BE2C (cell line): ENCODE measurements at regions not wholly inside any gene's neighbourhood (a gene's known extent, or its start where the extent isn't known, plus 50 kb on each side); places are given as distances from the start of the nearest gene placed in this dataset.

Experiments
- DNase-seq: peaks from one replicate; pipeline ENCODE4 v3.0.0-alpha.2; 2020
- H3K27me3 ChIP-seq: fragments of 250-450 bp; sonication (Bioruptor Pico); 2 replicates; pipeline ENCODE4 v1.5.1; 2020; ENCODE audit warnings: mild to moderate bottlenecking
- H3K36me3 ChIP-seq: fragments of 250-450 bp; sonication (Bioruptor Pico); 2 replicates; pipeline ENCODE4 v1.5.1; 2020; ENCODE audit warnings: mild to moderate bottlenecking
- H3K4me1 ChIP-seq: fragments of 250-450 bp; sonication (Bioruptor Pico); 2 replicates; pipeline ENCODE4 v1.5.1; 2020
- H3K4me3 ChIP-seq: 2 replicates; pipeline ENCODE4 v1.5.1; 2011; ENCODE audit warnings: low read depth, low read length
- H3K9me3 ChIP-seq: fragments of 250-450 bp; sonication (Bioruptor Pico); 2 replicates; pipeline ENCODE4 v1.5.1; 2020
- CTCF ChIP-seq: IDR thresholded peaks from 2 replicates; pipeline ENCODE4 v1.5.1; 2012; ENCODE audit warnings: mild to moderate bottlenecking, low read depth, low read length

GRCh38 chr10:35722636-35723035, 80.5 kb upstream of the FZD8 start:
- no peaks in the 10 kb centered on the region for H3K36me3 ChIP-seq

GRCh38 chr10:35722226-35722625, 80.1 kb upstream of the FZD8 start:
- H3K27me3 ChIP-seq, result no peaks in the 10 kb centered on the region
- DNase-seq, result no peak
- no peak overlapping the region for H3K4me3 ChIP-seq
- no peaks in the 10 kb centered on the region for H3K36me3 ChIP-seq
- no peaks in the 10 kb centered on the region for H3K4me1 ChIP-seq
- H3K9me3 ChIP-seq, result no peaks in the 10 kb centered on the region
- no peak for TF ChIP-seq CTCF

More at GRCh38 chr10:35722636-35723035, 80.5 kb upstream of the FZD8 start:
- H3K4me1 ChIP-seq, result no peaks in the 10 kb centered on the region
- H3K4me3 ChIP-seq, result no peak overlapping the region
- no peak for TF ChIP-seq CTCF
- DNase-seq, result no peak
- H3K27me3 ChIP-seq, result no peaks in the 10 kb centered on the region
- H3K9me3 ChIP-seq, result no peaks in the 10 kb centered on the region

GRCh38 chr10:35720366-35720765, 78.3 kb upstream of the FZD8 start:
- Histone ChIP-seq H3K4me3 (no peak overlapping the region), H3K9me3 (no peaks in the 10 kb centered on the region), H3K27me3 (no peaks in the 10 kb centered on the region), H3K4me1 (no peaks in the 10 kb centered on the region), H3K36me3 (no peaks in the 10 kb centered on the region)
- TF ChIP-seq CTCF, result no peak
- no peak for DNase-seq

GRCh38 chr10:35716776-35717175, 74.7 kb upstream of the FZD8 start:
- no peaks in the 10 kb centered on the region for H3K36me3 ChIP-seq
- no peaks in the 10 kb centered on the region for H3K4me1 ChIP-seq
- DNase-seq, result no peak
- no peak overlapping the region for H3K4me3 ChIP-seq
- no peaks in the 10 kb centered on the region for H3K27me3 ChIP-seq
- H3K9me3 ChIP-seq, result no peaks in the 10 kb centered on the region
- no peak for TF ChIP-seq CTCF

- Histone ChIP-seq H3K27me3 (no peaks in the 10 kb centered on the region), H3K4me1 (no peaks in the 10 kb centered on the region), H3K4me3 (no peak overlapping the region), H3K36me3 (no peaks in the 10 kb centered on the region), H3K9me3 (no peaks in the 10 kb centered on the region)
- no peak for DNase-seq
- no peak for TF ChIP-seq CTCF
Measured at GRCh38 chr10:35712486-35712885, 70.4 kb upstream of the FZD8 start.

GRCh38 chr10:35711615-35712411, 69.7 kb upstream of the FZD8 start:
- no peaks in the 10 kb centered on the region for H3K9me3 ChIP-seq
- H3K4me1 ChIP-seq, result no peaks in the 10 kb centered on the region
- no peak for DNase-seq
- no peaks in the 10 kb centered on the region for H3K36me3 ChIP-seq
- H3K4me3 ChIP-seq, result no peak overlapping the region
- TF ChIP-seq CTCF, result no peak
- H3K27me3 ChIP-seq, result no peaks in the 10 kb centered on the region
